Thoracic aorta (tissue), 2 donors: ENCODE measurements at regions not wholly inside any gene's neighbourhood (a gene's known extent, or its start where the extent isn't known, plus 50 kb on each side); places are given as distances from the start of the nearest gene placed in this dataset.

ENCODE experiments used
- ATAC-seq: fragments of 150-250 bp; one replicate; pipeline ENCODE4 v1.8.0; 2017; ENCODE audit warnings: low read depth; ENCODE audit not compliant: insufficient number of reproducible peaks, low FRiP score
- DNase-seq: peaks from one replicate; pipeline ENCODE4 v3.0.0-alpha.2; 2020; ENCODE audit warnings: low spot score
- H3K27ac ChIP-seq, 2 donors: fragments of 200-600 bp; sonication (generic); 1 replicate in 1 of 2; 2 replicates in 1 of 2; pipeline ENCODE4 v1.5.1; 2016; ENCODE audit warnings: mild to moderate bottlenecking in 2 of 2, moderate library complexity in 2 of 2
- H3K27me3 ChIP-seq: fragments of 200-600 bp; sonication (generic); replicated peaks from 2 replicates; pipeline ENCODE4 v1.6.0; 2016; ENCODE audit warnings: mild to moderate bottlenecking; ENCODE audit not compliant: insufficient read depth
- H3K36me3 ChIP-seq: fragments of 200-600 bp; sonication (generic); one replicate; pipeline ENCODE4 v1.5.1; 2016
- H3K4me1 ChIP-seq, 2 donors: fragments of 200-600 bp; sonication (generic); 1 replicate in 1 of 2; 2 replicates in 1 of 2; pipeline versions ENCODE4 v1.5.1 to v1.6.0; 2016; ENCODE audit warnings: low read depth in 2 of 2, mild to moderate bottlenecking in 1 of 2; ENCODE audit not compliant: control insufficient read depth in 1 of 2
- H3K4me3 ChIP-seq: fragments of 200-600 bp; sonication (generic); 2 replicates; pipeline ENCODE4 v1.5.1; 2016; ENCODE audit warnings: mild to moderate bottlenecking
- H3K9me3 ChIP-seq: fragments of 200-600 bp; sonication (generic); 2 replicates; pipeline ENCODE4 v1.5.1; 2016
- CTCF ChIP-seq: fragments of 200-600 bp; sonication (generic); IDR thresholded peaks from one replicate; pipeline ENCODE4 v1.5.1; 2019; ENCODE audit warnings: antibody characterized with exemption

- ATAC-seq (no peak), DNase-seq (no peak)
- Histone ChIP-seq H3K4me3 (no peak overlapping the region), H3K36me3 (no peaks in the 10 kb centered on the region), H3K9me3 (no peaks in the 10 kb centered on the region), H3K4me1 (no peaks in the 10 kb centered on the region), H3K27ac (no peak overlapping the region), H3K27me3 (no peaks in the 10 kb centered on the region)
- TF ChIP-seq CTCF, result no peak
Observed at GRCh38 chr2:23005469-23005868, 379.5 kb upstream of the KLHL29 start.

GRCh38 chr2:23007631-23008235 is 377.2 kb upstream of the KLHL29 start:
- H3K4me1 ChIP-seq, result no peaks in the 10 kb centered on the region
- ATAC-seq, result no peak
- no peak for DNase-seq
- no peak for TF ChIP-seq CTCF
- H3K4me3 ChIP-seq, result no peak overlapping the region
- no peak overlapping the region for H3K27ac ChIP-seq
- H3K9me3 ChIP-seq, result no peaks in the 10 kb centered on the region
- H3K27me3 ChIP-seq, result no peaks in the 10 kb centered on the region
- H3K36me3 ChIP-seq, result no peaks in the 10 kb centered on the region

- ATAC-seq, result no peak
- no peak for DNase-seq
- no peak overlapping the region for H3K27ac ChIP-seq
Observed at GRCh38 chr2:23008440-23008839, 376.5 kb upstream of the KLHL29 start.

GRCh38 chr2:23008951-23009350 is 376.0 kb upstream of the KLHL29 start:
- Histone ChIP-seq H3K36me3 (no peaks in the 10 kb centered on the region), H3K27me3 (no peaks in the 10 kb centered on the region), H3K4me1 (no peaks in the 10 kb centered on the region), H3K4me3 (no peak overlapping the region), H3K27ac (no peak overlapping the region), H3K9me3 (no peaks in the 10 kb centered on the region)
- no peak for TF ChIP-seq CTCF
- ATAC-seq (no peak), DNase-seq (no peak)

More at GRCh38 chr2:23008440-23008839, 376.5 kb upstream of the KLHL29 start:
- H3K27me3 ChIP-seq, result no peaks in the 10 kb centered on the region
- no peaks in the 10 kb centered on the region for H3K36me3 ChIP-seq
- no peak overlapping the region for H3K4me3 ChIP-seq
- H3K4me1 ChIP-seq, result no peaks in the 10 kb centered on the region
- H3K9me3 ChIP-seq, result no peaks in the 10 kb centered on the region
- TF ChIP-seq CTCF, result no peak

GRCh38 chr2:23009545-23010149 is 375.3 kb upstream of the KLHL29 start:
- H3K36me3 ChIP-seq, result no peaks in the 10 kb centered on the region
- H3K27me3 ChIP-seq, result no peaks in the 10 kb centered on the region
- TF ChIP-seq CTCF, result no peak
- no peak overlapping the region for H3K4me3 ChIP-seq
- H3K27ac ChIP-seq, result no peak overlapping the region
- ATAC-seq (no peak), DNase-seq (no peak)
- H3K9me3 ChIP-seq, result no peaks in the 10 kb centered on the region
- H3K4me1 ChIP-seq, result no peaks in the 10 kb centered on the region
